Neural cell (in vitro differentiated cells): ENCODE measurements at regions not wholly inside any gene's neighbourhood (a gene's known extent, or its start where the extent isn't known, plus 50 kb on each side); places are given as distances from the start of the nearest gene placed in this dataset.

Experiments
- H2AFZ ChIP-seq: fragments of 200-600, 300-800 bp; sonication (generic), shearing (Covaris generic); 2 replicates; pipeline ENCODE4 v1.6.0; 2014; ENCODE audit warnings: low read depth, mild to moderate bottlenecking, antibody characterized with exemption, low read length, moderate library complexity
- H3F3A ChIP-seq: fragments of 200-600 bp; shearing (Covaris generic); 2 replicates; pipeline ENCODE4 v1.6.1; 2016; ENCODE audit warnings: mild to moderate bottlenecking, moderate library complexity, mixed read lengths, antibody characterized with exemption, low read length; ENCODE audit not compliant: insufficient read depth, poor library complexity, severe bottlenecking
- H3K27ac ChIP-seq: fragments of 200-600, 300-800 bp; sonication (generic), shearing (Covaris generic); 2 replicates; pipeline ENCODE4 v1.5.1; 2014; ENCODE audit warnings: mild to moderate bottlenecking, low read length, moderate library complexity
- H3K27me3 ChIP-seq: fragments of 300-800, 200-600 bp; sonication (generic), shearing (Covaris generic); 2 replicates; pipeline ENCODE4 v1.6.0; 2014; ENCODE audit warnings: mild to moderate bottlenecking, low read depth, low read length, moderate library complexity; ENCODE audit not compliant: insufficient read depth
- H3K36me3 ChIP-seq: fragments of 300-800, 200-600 bp; sonication (generic), shearing (Covaris generic); 2 replicates; pipeline ENCODE4 v1.5.1; 2014; ENCODE audit warnings: mild to moderate bottlenecking, antibody characterized with exemption, low read length, moderate library complexity; ENCODE audit not compliant: insufficient read depth
- H3K4me2 ChIP-seq: fragments of 300-800, 200-600 bp; sonication (generic), shearing (Covaris generic); 2 replicates; pipeline ENCODE4 v1.6.0; 2014; ENCODE audit warnings: mild to moderate bottlenecking, low read length
- H3K4me3 ChIP-seq: fragments of 300-800, 200-600 bp; sonication (generic), shearing (Covaris generic); 2 replicates; pipeline ENCODE4 v1.5.1; 2014; ENCODE audit warnings: mild to moderate bottlenecking, low read length, moderate library complexity
- H3K79me2 ChIP-seq: fragments of 200-600 bp; shearing (Covaris generic); replicated peaks from 2 replicates; pipeline ENCODE4 v1.6.0; 2014; ENCODE audit warnings: mild to moderate bottlenecking, low read length, moderate library complexity; ENCODE audit not compliant: insufficient read depth
- H3K9ac ChIP-seq: fragments of 300-800, 200-600 bp; sonication (generic), shearing (Covaris generic); 2 replicates; pipeline ENCODE4 v1.6.1; 2016; ENCODE audit warnings: mild to moderate bottlenecking, low read length, mixed read lengths
- H3K9me2 ChIP-seq: fragments of 200-600 bp; shearing (Covaris generic); 2 replicates; pipeline ENCODE4 v1.6.1; 2016; ENCODE audit warnings: mild to moderate bottlenecking, low read length, mixed read lengths; ENCODE audit not compliant: insufficient read depth
- H3K9me3 ChIP-seq: fragments of 200-600, 300-800 bp; sonication (generic), shearing (Covaris generic); 2 replicates; pipeline ENCODE4 v1.6.1; 2016; ENCODE audit warnings: mild to moderate bottlenecking, mixed run types, low read length, moderate library complexity, mixed read lengths
- H4K20me1 ChIP-seq: fragments of 200-600 bp; shearing (Covaris generic); 2 replicates; pipeline ENCODE4 v1.6.1; 2016; ENCODE audit warnings: mild to moderate bottlenecking, mixed run types; ENCODE audit not compliant: insufficient read depth
- EP300 ChIP-seq: fragments of 450-650 bp; conservative IDR thresholded peaks from 2 replicates; pipeline ENCODE4 v1.6.1; 2014; ENCODE audit warnings: antibody characterized with exemption, mild to moderate bottlenecking, moderate library complexity; ENCODE audit not compliant: poor library complexity, severe bottlenecking
- EZH2 ChIP-seq: fragments of 200-600, 300-800 bp; shearing (Covaris generic), sonication (generic); IDR thresholded peaks from 2 replicates; pipeline ENCODE4 v1.6.1; 2014; ENCODE audit warnings: antibody characterized with exemption, low read length, borderline replicate concordance, mild to moderate bottlenecking; ENCODE audit not compliant: insufficient read depth, poor library complexity, severe bottlenecking
- MXI1 ChIP-seq: fragments of 450-650 bp; conservative IDR thresholded peaks from 2 replicates; pipeline ENCODE4 v1.6.1; 2014; ENCODE audit warnings: antibody characterized with exemption, mild to moderate bottlenecking; ENCODE audit not compliant: poor library complexity, severe bottlenecking
- POLR2AphosphoS5 ChIP-seq: IDR thresholded peaks from 2 replicates; pipeline ENCODE4 v1.6.1; 2012
- RAD21 ChIP-seq: fragments of 450-650 bp; conservative IDR thresholded peaks from 2 replicates; pipeline ENCODE4 v1.6.1; 2014; ENCODE audit warnings: antibody characterized with exemption, mild to moderate bottlenecking, moderate library complexity
- SMC3 ChIP-seq: fragments of 450-650 bp; conservative IDR thresholded peaks from 2 replicates; pipeline ENCODE4 v1.6.1; 2014; ENCODE audit warnings: antibody characterized with exemption, mild to moderate bottlenecking, moderate library complexity; ENCODE audit not compliant: poor library complexity
- TAF1 ChIP-seq: IDR thresholded peaks from 2 replicates; pipeline ENCODE4 v1.6.1; 2012; ENCODE audit warnings: low read depth
- TF ChIP-seq, protein P1 (sequence below): fragments of 450-650 bp; IDR thresholded peaks from 2 replicates; pipeline ENCODE4 v1.5.1; 2014; ENCODE audit warnings: antibody characterized with exemption, mild to moderate bottlenecking, moderate library complexity; ENCODE audit not compliant: poor library complexity, severe bottlenecking
- TF ChIP-seq, protein P2 (sequence below): IDR thresholded peaks from 2 replicates; pipeline ENCODE4 v1.6.1; 2012; ENCODE audit warnings: borderline replicate concordance

DNA sequence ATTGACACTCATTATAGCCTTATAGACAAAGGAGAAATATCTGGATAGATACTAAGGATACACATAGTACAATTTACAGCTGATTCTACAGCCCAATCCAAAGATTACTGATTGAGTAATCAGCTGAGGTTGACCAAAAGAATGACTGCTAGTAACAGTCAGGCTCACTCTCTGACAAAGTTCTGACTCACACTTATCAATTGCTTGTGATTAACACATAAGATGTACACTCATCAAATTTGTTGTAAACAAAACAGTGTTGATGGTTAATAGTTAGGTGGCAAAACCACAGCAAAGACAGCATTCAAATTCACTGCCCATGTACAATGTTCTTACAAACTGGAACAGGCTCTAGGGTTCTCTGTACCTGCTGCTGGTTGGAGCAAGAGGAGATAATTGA, 422.7 kb downstream of the TLE1 start:
- Histone ChIP-seq H3K4me2 (no peak overlapping the region), H4K20me1 (no peaks in the 10 kb centered on the region), H3K9me3 (no peaks in the 10 kb centered on the region), H3K36me3 (no peaks in the 10 kb centered on the region), H3K9me2 (no peaks in the 10 kb centered on the region), H3K4me3 (no peak overlapping the region), H2AFZ (no peak overlapping the region), H3K27me3 (no peaks in the 10 kb centered on the region), H3F3A (no peaks in the 10 kb centered on the region), H3K79me2 (no peaks in the 10 kb centered on the region), H3K27ac (no peak overlapping the region), H3K9ac (no peak overlapping the region)
- TF ChIP-seq, protein P1, sequence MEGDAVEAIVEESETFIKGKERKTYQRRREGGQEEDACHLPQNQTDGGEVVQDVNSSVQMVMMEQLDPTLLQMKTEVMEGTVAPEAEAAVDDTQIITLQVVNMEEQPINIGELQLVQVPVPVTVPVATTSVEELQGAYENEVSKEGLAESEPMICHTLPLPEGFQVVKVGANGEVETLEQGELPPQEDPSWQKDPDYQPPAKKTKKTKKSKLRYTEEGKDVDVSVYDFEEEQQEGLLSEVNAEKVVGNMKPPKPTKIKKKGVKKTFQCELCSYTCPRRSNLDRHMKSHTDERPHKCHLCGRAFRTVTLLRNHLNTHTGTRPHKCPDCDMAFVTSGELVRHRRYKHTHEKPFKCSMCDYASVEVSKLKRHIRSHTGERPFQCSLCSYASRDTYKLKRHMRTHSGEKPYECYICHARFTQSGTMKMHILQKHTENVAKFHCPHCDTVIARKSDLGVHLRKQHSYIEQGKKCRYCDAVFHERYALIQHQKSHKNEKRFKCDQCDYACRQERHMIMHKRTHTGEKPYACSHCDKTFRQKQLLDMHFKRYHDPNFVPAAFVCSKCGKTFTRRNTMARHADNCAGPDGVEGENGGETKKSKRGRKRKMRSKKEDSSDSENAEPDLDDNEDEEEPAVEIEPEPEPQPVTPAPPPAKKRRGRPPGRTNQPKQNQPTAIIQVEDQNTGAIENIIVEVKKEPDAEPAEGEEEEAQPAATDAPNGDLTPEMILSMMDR, result no peak
- TF ChIP-seq TAF1 (no peak), EZH2 (no peak), SMC3 (no peak), MXI1 (no peak), EP300 (no peak)
- TF ChIP-seq, protein P2, sequence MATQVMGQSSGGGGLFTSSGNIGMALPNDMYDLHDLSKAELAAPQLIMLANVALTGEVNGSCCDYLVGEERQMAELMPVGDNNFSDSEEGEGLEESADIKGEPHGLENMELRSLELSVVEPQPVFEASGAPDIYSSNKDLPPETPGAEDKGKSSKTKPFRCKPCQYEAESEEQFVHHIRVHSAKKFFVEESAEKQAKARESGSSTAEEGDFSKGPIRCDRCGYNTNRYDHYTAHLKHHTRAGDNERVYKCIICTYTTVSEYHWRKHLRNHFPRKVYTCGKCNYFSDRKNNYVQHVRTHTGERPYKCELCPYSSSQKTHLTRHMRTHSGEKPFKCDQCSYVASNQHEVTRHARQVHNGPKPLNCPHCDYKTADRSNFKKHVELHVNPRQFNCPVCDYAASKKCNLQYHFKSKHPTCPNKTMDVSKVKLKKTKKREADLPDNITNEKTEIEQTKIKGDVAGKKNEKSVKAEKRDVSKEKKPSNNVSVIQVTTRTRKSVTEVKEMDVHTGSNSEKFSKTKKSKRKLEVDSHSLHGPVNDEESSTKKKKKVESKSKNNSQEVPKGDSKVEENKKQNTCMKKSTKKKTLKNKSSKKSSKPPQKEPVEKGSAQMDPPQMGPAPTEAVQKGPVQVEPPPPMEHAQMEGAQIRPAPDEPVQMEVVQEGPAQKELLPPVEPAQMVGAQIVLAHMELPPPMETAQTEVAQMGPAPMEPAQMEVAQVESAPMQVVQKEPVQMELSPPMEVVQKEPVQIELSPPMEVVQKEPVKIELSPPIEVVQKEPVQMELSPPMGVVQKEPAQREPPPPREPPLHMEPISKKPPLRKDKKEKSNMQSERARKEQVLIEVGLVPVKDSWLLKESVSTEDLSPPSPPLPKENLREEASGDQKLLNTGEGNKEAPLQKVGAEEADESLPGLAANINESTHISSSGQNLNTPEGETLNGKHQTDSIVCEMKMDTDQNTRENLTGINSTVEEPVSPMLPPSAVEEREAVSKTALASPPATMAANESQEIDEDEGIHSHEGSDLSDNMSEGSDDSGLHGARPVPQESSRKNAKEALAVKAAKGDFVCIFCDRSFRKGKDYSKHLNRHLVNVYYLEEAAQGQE, result no peak

DNA sequence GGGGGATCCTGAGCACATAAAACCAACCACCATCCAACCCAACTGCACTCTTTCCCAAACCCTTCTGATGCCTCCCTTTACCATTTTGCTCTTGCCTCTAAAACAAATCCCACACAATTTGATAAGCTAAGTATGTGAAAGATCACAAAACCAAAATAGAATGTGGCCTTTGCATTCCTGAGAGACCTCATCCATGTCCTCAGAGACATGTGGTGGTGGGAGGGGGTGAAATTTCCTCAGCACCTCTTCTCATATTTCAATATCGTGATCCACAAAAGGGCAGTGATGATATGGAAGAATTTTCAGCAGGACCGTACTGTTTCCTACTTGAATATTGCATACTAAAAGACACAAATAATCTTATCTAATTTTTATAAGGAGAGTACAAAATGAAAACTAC, 423.3 kb downstream of the TLE1 start:
- Histone ChIP-seq H3K9me2 (no peaks in the 10 kb centered on the region), H3K27ac (no peak overlapping the region), H3K36me3 (no peaks in the 10 kb centered on the region), H3K79me2 (no peaks in the 10 kb centered on the region), H3F3A (no peaks in the 10 kb centered on the region), H3K27me3 (no peaks in the 10 kb centered on the region), H3K9ac (no peak overlapping the region), H3K9me3 (no peaks in the 10 kb centered on the region), H3K4me3 (no peak overlapping the region), H4K20me1 (no peaks in the 10 kb centered on the region), H3K4me2 (no peak overlapping the region), H2AFZ (no peak overlapping the region)
- TF ChIP-seq, protein P2, result no peak
- TF ChIP-seq TAF1, result no peak
- TF ChIP-seq EZH2, result no peak
- no peak for TF ChIP-seq MXI1
- TF ChIP-seq POLR2AphosphoS5, result no peak
- no peak for TF ChIP-seq SMC3
- TF ChIP-seq, protein P1, result no peak
- TF ChIP-seq EP300, result no peak
- no peak for TF ChIP-seq RAD21
